GM13977 (cell line): ENCODE measurements at regions not wholly inside any gene's neighbourhood (a gene's known extent, or its start where the extent isn't known, plus 50 kb on each side); places are given as distances from the start of the nearest gene placed in this dataset.
"Not testable (repeated sequence)": the region's sequence is repeated elsewhere in the genome, so short reads cannot be mapped to it uniquely, and the experiment has no call there.

Experiments used
- DNase-seq: peaks from one replicate; pipeline ENCODE4 v3.0.0; 2012; ENCODE audit warnings: low spot score
- CTCF ChIP-seq: IDR thresholded peaks from 2 replicates; pipeline ENCODE4 v1.5.1; 2012; ENCODE audit warnings: mild to moderate bottlenecking, control low read depth; ENCODE audit not compliant: insufficient read depth; ENCODE audit errors: extremely low read depth, missing control alignments
- in situ Hi-C: fragments of 300-500 bp; cut with MboI; formaldehyde crosslinking; loops from one replicate; pipeline ENCODE4 v1.12.0; 2022; ENCODE audit warnings: low sequenced_read_pairs, low pct_unique_long_range_greater_than_20kb, mixed read lengths, inconsistent platforms; ENCODE audit not compliant: unreplicated experiment

GRCh38 chr17:20797292-20797691 is 217.8 kb downstream of the CDRT15L2 start:
- no peak for DNase-seq
- in situ Hi-C loops: no loop called here
- TF ChIP-seq CTCF: no peak

GRCh38 chr17:20800146-20800545 is 220.6 kb downstream of the CDRT15L2 start:
- DNase-seq: no peak
- TF ChIP-seq CTCF: no peak
- in situ Hi-C loops: no loop called here

GRCh38 chr17:20805751-20806150 is 226.2 kb downstream of the CDRT15L2 start:
- TF ChIP-seq CTCF: no peak
- no peak for DNase-seq
- in situ Hi-C loops: no loop called here

- DNase-seq, in situ Hi-C loops: not testable (repeated sequence)
Measured at GRCh38 chr17:20807566-20807965, 228.0 kb downstream of the CDRT15L2 start.

- DNase-seq, in situ Hi-C loops: not testable (repeated sequence)
Measured at GRCh38 chr17:20815410-20815809, 227.4 kb downstream of the USP22 start.

GRCh38 chr17:20823905-20824304 is 218.9 kb downstream of the USP22 start:
- no peak for TF ChIP-seq CTCF
- in situ Hi-C loops: no loop called here

GRCh38 chr17:20825539-20825938 is 217.3 kb downstream of the USP22 start:
- DNase-seq: no peak
- in situ Hi-C loops: no loop called here
- TF ChIP-seq CTCF: no peak

More at GRCh38 chr17:20823905-20824304, 218.9 kb downstream of the USP22 start:
- no peak for DNase-seq

GRCh38 chr17:20840453-20840852 is 202.4 kb downstream of the USP22 start:
- in situ Hi-C loops, DNase-seq: not testable (repeated sequence)

- in situ Hi-C loops, DNase-seq: not testable (repeated sequence)
Measured at GRCh38 chr17:20840987-20841865, 201.6 kb downstream of the USP22 start.

GRCh38 chr17:20842012-20842411 is 200.8 kb downstream of the USP22 start:
- DNase-seq, in situ Hi-C loops: not testable (repeated sequence)

GRCh38 chr17:20843261-20843660 is 199.6 kb downstream of the USP22 start:
- in situ Hi-C loops, DNase-seq: not testable (repeated sequence)

GRCh38 chr17:20843799-20844553 is 198.8 kb downstream of the USP22 start:
- DNase-seq, in situ Hi-C loops: not testable (repeated sequence)
